GM10266 (cell line): ENCODE measurements at regions not wholly inside any gene's neighbourhood (a gene's known extent, or its start where the extent isn't known, plus 50 kb on each side); places are given as distances from the start of the nearest gene placed in this dataset.

Experiments used
- DNase-seq: peaks from one replicate; pipeline ENCODE4 v3.0.0; 2012; ENCODE audit errors: extremely low spot score
- TF ChIP-seq, protein P1 (sequence below): IDR thresholded peaks from 2 replicates; pipeline ENCODE4 v1.5.1; 2012; ENCODE audit warnings: mild to moderate bottlenecking, low read depth; ENCODE audit not compliant: control insufficient read depth, insufficient read depth; ENCODE audit errors: missing control alignments

DNA sequence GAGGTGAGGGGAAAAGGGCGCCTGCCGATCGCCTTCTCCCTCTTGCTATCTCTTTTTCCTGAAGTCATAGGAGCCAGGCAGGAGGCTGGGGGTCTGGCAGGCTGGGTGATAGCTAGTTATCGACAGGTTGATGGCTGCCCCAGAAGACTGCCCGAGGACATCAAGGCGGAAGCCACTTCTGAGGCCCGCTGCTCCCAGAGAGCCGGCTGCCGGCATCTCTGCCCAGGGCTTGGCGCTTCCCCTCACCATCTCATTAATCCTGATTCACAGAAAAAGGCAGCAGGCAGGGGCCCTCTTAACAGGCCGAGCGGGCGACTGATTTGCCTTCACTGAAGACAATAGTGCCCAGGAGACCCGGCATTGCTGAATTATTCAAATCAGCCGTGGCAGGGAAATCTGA lies 124.2 kb downstream of the MIAT start:
- TF ChIP-seq, protein P1, sequence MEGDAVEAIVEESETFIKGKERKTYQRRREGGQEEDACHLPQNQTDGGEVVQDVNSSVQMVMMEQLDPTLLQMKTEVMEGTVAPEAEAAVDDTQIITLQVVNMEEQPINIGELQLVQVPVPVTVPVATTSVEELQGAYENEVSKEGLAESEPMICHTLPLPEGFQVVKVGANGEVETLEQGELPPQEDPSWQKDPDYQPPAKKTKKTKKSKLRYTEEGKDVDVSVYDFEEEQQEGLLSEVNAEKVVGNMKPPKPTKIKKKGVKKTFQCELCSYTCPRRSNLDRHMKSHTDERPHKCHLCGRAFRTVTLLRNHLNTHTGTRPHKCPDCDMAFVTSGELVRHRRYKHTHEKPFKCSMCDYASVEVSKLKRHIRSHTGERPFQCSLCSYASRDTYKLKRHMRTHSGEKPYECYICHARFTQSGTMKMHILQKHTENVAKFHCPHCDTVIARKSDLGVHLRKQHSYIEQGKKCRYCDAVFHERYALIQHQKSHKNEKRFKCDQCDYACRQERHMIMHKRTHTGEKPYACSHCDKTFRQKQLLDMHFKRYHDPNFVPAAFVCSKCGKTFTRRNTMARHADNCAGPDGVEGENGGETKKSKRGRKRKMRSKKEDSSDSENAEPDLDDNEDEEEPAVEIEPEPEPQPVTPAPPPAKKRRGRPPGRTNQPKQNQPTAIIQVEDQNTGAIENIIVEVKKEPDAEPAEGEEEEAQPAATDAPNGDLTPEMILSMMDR: no peak

DNA sequence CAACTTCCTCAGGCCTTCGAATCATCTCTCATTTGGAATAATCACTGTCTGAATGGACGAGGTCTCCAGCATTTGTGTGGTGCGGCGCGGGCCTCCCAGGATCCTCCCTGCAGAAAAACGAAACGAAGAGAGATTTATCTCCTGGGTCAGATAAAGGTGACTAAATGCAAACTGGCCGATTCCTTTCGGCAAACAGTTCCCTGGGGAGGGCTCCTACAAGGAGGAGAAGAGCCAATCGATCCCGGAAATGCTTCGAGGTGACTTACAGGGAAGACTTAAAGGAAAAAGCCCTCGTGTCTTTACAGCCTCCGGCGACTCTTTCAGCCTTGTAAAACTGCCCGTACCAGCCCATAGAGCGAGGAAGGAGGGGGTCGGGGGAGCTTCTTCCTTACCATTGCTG lies 126.5 kb downstream of the MIAT start:
- no peak for DNase-seq
- TF ChIP-seq, protein P1: no peak

More for the DNA sequence above, 124.2 kb downstream of the MIAT start:
- DNase-seq: no peak

DNA sequence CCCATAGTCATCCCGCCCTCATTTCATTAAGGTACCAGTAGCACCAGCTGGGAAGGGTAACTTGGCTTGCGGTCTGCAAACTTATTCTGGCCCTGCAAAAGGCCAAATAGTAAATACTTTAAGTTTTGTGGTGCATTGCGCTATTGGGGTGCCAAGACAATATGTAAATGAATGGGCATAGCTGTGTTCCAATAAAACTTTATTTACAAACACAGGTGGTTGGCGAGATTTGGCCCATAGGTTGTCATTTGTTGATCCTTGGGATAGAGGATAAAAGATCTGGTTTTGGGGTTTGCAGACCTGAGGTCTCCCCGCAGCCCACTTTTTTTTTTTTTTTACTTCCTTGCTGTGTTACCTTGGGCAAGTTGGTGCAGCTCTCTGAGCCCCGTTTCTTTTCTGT lies 127.4 kb downstream of the MIAT start:
- no peak for DNase-seq
- TF ChIP-seq, protein P1: no peak

DNA sequence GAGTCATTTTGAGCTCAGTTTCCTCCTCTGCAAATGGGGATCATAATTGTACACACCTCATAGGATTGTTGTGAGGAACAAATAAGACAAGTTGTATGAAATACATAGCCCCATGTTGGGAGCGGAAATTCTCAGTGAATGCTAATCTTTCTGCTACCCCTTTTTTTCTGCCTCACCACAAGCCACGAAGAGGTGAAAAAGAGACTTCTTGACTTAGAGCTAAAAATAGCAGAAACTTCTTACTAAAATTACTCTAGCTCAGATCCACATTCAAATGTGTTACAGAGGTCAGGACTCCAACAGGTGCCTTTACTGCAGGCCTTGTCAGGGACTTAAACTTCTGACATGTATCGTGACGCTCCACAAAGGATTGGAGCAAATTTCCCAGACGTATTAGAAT lies 128.5 kb downstream of the MIAT start:
- peak; percentile 47 for DNase-seq
- TF ChIP-seq, protein P1: no peak

DNA sequence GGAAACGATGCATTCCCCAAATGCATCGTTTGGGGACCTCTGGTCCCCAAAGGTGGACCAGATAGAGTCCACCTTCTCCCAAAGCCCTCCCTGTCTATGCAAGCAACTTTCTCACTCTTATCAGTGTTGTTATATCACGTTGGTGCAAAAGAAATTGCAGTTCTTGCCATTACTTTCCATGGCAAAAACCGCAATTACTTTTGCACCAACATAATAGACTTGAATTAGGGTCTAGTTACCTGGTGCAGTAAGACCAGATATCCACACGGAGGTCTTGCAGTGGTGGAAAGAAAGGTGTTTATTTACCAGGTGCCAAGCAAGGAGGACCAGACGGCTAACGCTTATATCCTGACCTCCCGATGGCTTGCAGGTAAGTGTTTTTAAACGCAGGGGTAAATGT lies 129.0 kb downstream of the MIAT start:
- TF ChIP-seq, protein P1: no peak
- DNase-seq: no peak

DNA sequence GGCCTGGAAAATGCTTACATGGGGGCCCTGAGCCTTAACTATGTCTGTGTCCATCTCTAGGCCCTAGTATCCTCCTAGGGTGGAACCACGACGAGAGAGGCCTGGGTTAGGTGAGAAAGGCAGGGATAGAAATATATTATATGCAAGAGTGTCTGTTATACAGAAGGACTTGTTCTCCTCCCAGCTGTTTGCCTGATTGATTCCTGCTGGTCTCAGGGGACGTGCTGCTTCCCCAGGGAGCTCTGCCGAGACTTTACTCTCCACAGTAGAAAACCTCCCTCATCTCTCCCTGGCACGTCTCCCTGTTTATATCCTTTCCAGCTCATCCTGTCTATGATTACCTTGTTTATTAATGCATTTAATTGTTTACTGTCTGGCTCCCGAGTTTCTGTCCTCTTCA lies 132.6 kb downstream of the MIAT start:
- DNase-seq: no peak

DNA sequence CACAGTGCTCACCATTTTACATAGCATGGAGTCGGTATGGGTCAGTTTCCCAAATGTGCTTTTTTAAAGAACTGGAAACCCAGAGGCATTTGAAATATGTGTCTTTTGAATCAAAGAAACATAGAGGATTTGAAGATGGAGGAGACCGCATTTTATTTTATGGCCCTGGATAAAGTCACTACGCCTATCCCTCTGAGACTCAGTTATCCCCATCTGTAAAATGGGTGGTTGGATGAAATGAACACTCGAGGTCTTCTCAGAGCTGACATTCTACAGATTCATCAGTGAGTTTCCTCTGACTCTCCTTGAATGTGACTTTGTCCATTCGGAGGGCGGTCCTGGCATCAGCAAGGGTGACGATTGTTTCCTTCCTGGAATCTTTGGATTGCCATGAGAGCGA lies 135.1 kb downstream of the MIAT start:
- no peak for DNase-seq
- TF ChIP-seq, protein P1: no peak

More for the DNA sequence above, 132.6 kb downstream of the MIAT start:
- TF ChIP-seq, protein P1: no peak
